ENCODE measurements at regions not wholly inside any gene's neighbourhood (a gene's known extent, or its start where the extent isn't known, plus 50 kb on each side); places are given as distances from the start of the nearest gene placed in this dataset.

DNA sequence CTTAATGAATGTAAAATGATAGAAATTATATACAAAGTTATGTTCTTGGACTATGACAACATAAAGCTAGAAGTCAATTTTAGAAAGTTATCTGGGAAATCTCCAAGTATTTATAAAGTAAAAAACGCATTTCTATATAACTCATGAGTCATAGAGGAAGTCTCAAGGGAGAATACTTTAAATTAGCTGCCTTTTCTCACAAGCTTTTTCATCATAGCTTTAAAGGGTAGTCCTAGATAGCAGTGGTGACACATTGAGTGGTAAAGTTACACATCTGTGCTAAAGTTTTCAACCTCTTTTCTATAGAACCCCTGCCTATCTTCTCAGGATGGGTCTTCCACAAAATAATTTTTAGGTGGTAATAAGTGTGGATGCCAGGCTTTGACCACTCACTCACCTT lies 598.3 kb upstream of the FAM174A start:
- TF ChIP-seq YY1 (IDR thresholded peaks at IDR 0.05; ENCODE audit: insufficient read depth, insufficient read length) (no peak), SUZ12 (IDR thresholded peaks at IDR 0.05; ENCODE audit: extremely low read depth, insufficient read depth, insufficient read length) (no peak), ZNF274 (IDR thresholded peaks at IDR 0.05; ENCODE audit: low read depth, low read length) (no peak)
